Endothelial cell of umbilical vein (primary cell): ENCODE measurements at regions not wholly inside any gene's neighbourhood (a gene's known extent, or its start where the extent isn't known, plus 50 kb on each side); places are given as distances from the start of the nearest gene placed in this dataset.

ENCODE experiments used
- CTCF ChIP-seq, 2 donors: IDR thresholded peaks; 1 replicate in 1 of 2; 2 replicates in 1 of 2; pipeline ENCODE4 v1.5.1; 2011; ENCODE audit warnings: low read length in 2 of 2, mild to moderate bottlenecking in 2 of 2, moderate library complexity in 2 of 2, control low read depth in 1 of 2, inconsistent platforms in 1 of 2, low read depth in 1 of 2; ENCODE audit not compliant: insufficient read depth in 1 of 2; ENCODE audit errors: extremely low read depth in 1 of 2
- MAX ChIP-seq: IDR thresholded peaks from 2 replicates; pipeline ENCODE4 v1.6.1; 2011; ENCODE audit not compliant: insufficient read depth, insufficient read length
- MYC ChIP-seq: IDR thresholded peaks from one replicate; pipeline ENCODE4 v1.6.1; 2011; ENCODE audit warnings: mild to moderate bottlenecking, low read depth, low read length
- POLR2A ChIP-seq: IDR thresholded peaks from 2 replicates; pipeline ENCODE4 v1.6.1; 2012; ENCODE audit warnings: low read depth, mild to moderate bottlenecking, control low read depth, low read length

- TF ChIP-seq CTCF (IDR thresholded peaks at IDR 0.05; ENCODE audit: extremely low read depth in 1 of 2, insufficient read depth in 1 of 2, low read depth in 1 of 2, low read length in 2 of 2): no peak
- TF ChIP-seq POLR2A: no peak
- no peak for TF ChIP-seq MYC
- no peak for TF ChIP-seq MAX
Measured at GRCh38 chr15:87669846-87670245, 586.7 kb downstream of the NTRK3 start.
